HL-60 (cell line): ENCODE measurements at regions not wholly inside any gene's neighbourhood (a gene's known extent, or its start where the extent isn't known, plus 50 kb on each side); places are given as distances from the start of the nearest gene placed in this dataset.

ENCODE experiments used
- GABPA ChIP-seq: IDR thresholded peaks from 2 replicates; pipeline ENCODE4 v1.6.1; 2012; ENCODE audit warnings: low read depth
- POLR2AphosphoS5 ChIP-seq: IDR thresholded peaks from 2 replicates; pipeline ENCODE4 v1.6.1; 2012; ENCODE audit warnings: low read depth
- REST ChIP-seq: IDR thresholded peaks from 2 replicates; pipeline ENCODE4 v1.6.1; 2012; ENCODE audit warnings: low read depth; ENCODE audit not compliant: insufficient replicate concordance
- SPI1 ChIP-seq: IDR thresholded peaks from 2 replicates; pipeline ENCODE4 v1.6.1; 2012; ENCODE audit warnings: low read depth, mild to moderate bottlenecking, borderline replicate concordance
- TF ChIP-seq, protein P1 (sequence below): IDR thresholded peaks from one replicate; pipeline ENCODE4 v1.5.1; 2011; ENCODE audit warnings: low read length, control low read depth, inconsistent platforms; ENCODE audit not compliant: insufficient read depth

- TF ChIP-seq, protein P1, sequence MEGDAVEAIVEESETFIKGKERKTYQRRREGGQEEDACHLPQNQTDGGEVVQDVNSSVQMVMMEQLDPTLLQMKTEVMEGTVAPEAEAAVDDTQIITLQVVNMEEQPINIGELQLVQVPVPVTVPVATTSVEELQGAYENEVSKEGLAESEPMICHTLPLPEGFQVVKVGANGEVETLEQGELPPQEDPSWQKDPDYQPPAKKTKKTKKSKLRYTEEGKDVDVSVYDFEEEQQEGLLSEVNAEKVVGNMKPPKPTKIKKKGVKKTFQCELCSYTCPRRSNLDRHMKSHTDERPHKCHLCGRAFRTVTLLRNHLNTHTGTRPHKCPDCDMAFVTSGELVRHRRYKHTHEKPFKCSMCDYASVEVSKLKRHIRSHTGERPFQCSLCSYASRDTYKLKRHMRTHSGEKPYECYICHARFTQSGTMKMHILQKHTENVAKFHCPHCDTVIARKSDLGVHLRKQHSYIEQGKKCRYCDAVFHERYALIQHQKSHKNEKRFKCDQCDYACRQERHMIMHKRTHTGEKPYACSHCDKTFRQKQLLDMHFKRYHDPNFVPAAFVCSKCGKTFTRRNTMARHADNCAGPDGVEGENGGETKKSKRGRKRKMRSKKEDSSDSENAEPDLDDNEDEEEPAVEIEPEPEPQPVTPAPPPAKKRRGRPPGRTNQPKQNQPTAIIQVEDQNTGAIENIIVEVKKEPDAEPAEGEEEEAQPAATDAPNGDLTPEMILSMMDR = no peak
- TF ChIP-seq SPI1 (no peak), REST (no peak), GABPA (no peak), POLR2AphosphoS5 (no peak)
Measured at GRCh38 chr10:83656924-83657323, 482.4 kb upstream of the GHITM start.
